ENCODE measurements at regions not wholly inside any gene's neighbourhood (a gene's known extent, or its start where the extent isn't known, plus 50 kb on each side); places are given as distances from the start of the nearest gene placed in this dataset.

- TF ChIP-seq EZH2 (IDR thresholded peaks at IDR 0.05; ENCODE audit: insufficient read depth, poor library complexity, severe bottlenecking) (no peak), EZH2phosphoT487 (IDR thresholded peaks at IDR 0.05; ENCODE audit: insufficient read depth, low read depth) (no peak)
These were observed 176.0 kb downstream of the MED10 start for GRCh38 chr5:6202149-6202967.

All from GM23248 (cell line).